Liver (tissue), 8 donors: ENCODE measurements at regions not wholly inside any gene's neighbourhood (a gene's known extent, or its start where the extent isn't known, plus 50 kb on each side); places are given as distances from the start of the nearest gene placed in this dataset.

Source experiments
- DNase-seq: peaks from one replicate; pipeline ENCODE4 v3.0.0-alpha.2; 2017; ENCODE audit warnings: low spot score
- H3K27ac ChIP-seq, 2 donors: one replicate each; pipeline ENCODE4 v1.7.0; 2013; ENCODE audit warnings: inconsistent platforms in 2 of 2, low read length in 2 of 2, control low read depth in 1 of 2, low read depth in 1 of 2, mild to moderate bottlenecking in 1 of 2
- H3K27me3 ChIP-seq, 4 donors: one replicate each; pipeline versions ENCODE4 v1.6.1 to v1.7.0; 2013; ENCODE audit warnings: low read length in 3 of 4, inconsistent platforms in 1 of 4, mild to moderate bottlenecking in 1 of 4, moderate library complexity in 1 of 4; ENCODE audit not compliant: control insufficient read depth in 4 of 4, insufficient read depth in 4 of 4
- H3K36me3 ChIP-seq, 4 donors: one replicate each; pipeline versions ENCODE4 v1.6.1 to v1.7.0; 2013; ENCODE audit warnings: low read length in 3 of 4, mild to moderate bottlenecking in 3 of 4, low read depth in 1 of 4, moderate library complexity in 1 of 4; ENCODE audit not compliant: control insufficient read depth in 4 of 4, insufficient read depth in 3 of 4
- H3K4me1 ChIP-seq, 4 donors: one replicate each; pipeline versions ENCODE4 v1.6.1 to v1.7.0; 2013; ENCODE audit warnings: low read length in 3 of 4, mild to moderate bottlenecking in 3 of 4, moderate library complexity in 1 of 4; ENCODE audit not compliant: control insufficient read depth in 4 of 4, insufficient read depth in 4 of 4
- H3K4me3 ChIP-seq, 3 donors: one replicate each; pipeline versions ENCODE4 v1.6.1 to v1.7.0; 2013; ENCODE audit warnings: low read length in 3 of 3, control low read depth in 1 of 3, low read depth in 1 of 3, mild to moderate bottlenecking in 1 of 3
- H3K9ac ChIP-seq, 2 donors: one replicate each; pipeline ENCODE4 v1.7.0; 2013; ENCODE audit warnings: low read length in 2 of 2, mild to moderate bottlenecking in 2 of 2, moderate library complexity in 2 of 2, control low read depth in 1 of 2, low read depth in 1 of 2
- H3K9me3 ChIP-seq, 4 donors: one replicate each; pipeline versions ENCODE4 v1.6.1 to v1.7.0; 2013; ENCODE audit warnings: low read length in 3 of 4; ENCODE audit not compliant: control insufficient read depth in 4 of 4
- ATF3 ChIP-seq: IDR thresholded peaks from 2 replicates; pipeline ENCODE4 v1.6.1; 2016; ENCODE audit warnings: antibody characterized with exemption
- CTCF ChIP-seq: fragments of 150-350 bp; IDR thresholded peaks from 2 replicates; pipeline ENCODE4 v1.5.1; 2017; ENCODE audit warnings: improper control_type of control experiment, low read depth, low read length; ENCODE audit not compliant: missing input control
- EGR1 ChIP-seq, 2 donors: IDR thresholded peaks; 2 replicates each; pipeline ENCODE4 v1.6.1; 2016 to 2018; ENCODE audit warnings: antibody characterized with exemption in 2 of 2, low read depth in 2 of 2
- FOXA1 ChIP-seq: IDR thresholded peaks from 2 replicates; pipeline ENCODE4 v1.6.1; 2016; ENCODE audit warnings: antibody characterized with exemption
- FOXA2 ChIP-seq: IDR thresholded peaks from 2 replicates; pipeline ENCODE4 v1.6.1; 2016; ENCODE audit warnings: antibody characterized with exemption
- GABPA ChIP-seq, 2 donors: IDR thresholded peaks in 1 of 2; conservative IDR thresholded peaks in 1 of 2; 2 replicates each; pipeline ENCODE4 v1.6.1; 2016; ENCODE audit warnings: antibody characterized with exemption in 2 of 2, mild to moderate bottlenecking in 1 of 2, moderate library complexity in 1 of 2
- HNF4A ChIP-seq, 2 donors: conservative IDR thresholded peaks; 2 replicates each; pipeline ENCODE4 v1.6.1; 2016; ENCODE audit warnings: antibody characterized with exemption in 2 of 2, mild to moderate bottlenecking in 2 of 2
- HNF4G ChIP-seq: IDR thresholded peaks from 2 replicates; pipeline ENCODE4 v1.6.1; 2016; ENCODE audit warnings: antibody characterized with exemption
- JUND ChIP-seq, 2 donors: IDR thresholded peaks; 2 replicates each; pipeline ENCODE4 v1.6.1; 2016; ENCODE audit warnings: antibody characterized with exemption in 2 of 2
- MAX ChIP-seq: IDR thresholded peaks from 2 replicates; pipeline ENCODE4 v1.6.1; 2016; ENCODE audit warnings: antibody characterized with exemption
- NR2F2 ChIP-seq: IDR thresholded peaks from 2 replicates; pipeline ENCODE4 v1.6.1; 2016; ENCODE audit warnings: antibody characterized with exemption
- RAD21 ChIP-seq, 2 donors: IDR thresholded peaks; 2 replicates each; pipeline ENCODE4 v1.6.1; 2016; ENCODE audit warnings: antibody characterized with exemption in 2 of 2, mild to moderate bottlenecking in 2 of 2
- REST ChIP-seq: IDR thresholded peaks from 2 replicates; pipeline ENCODE4 v1.6.1; 2016; ENCODE audit warnings: antibody characterized with exemption, mild to moderate bottlenecking
- RXRA ChIP-seq, 2 donors: IDR thresholded peaks; 2 replicates each; pipeline ENCODE4 v1.6.1; 2017 to 2018; ENCODE audit warnings: antibody characterized with exemption in 2 of 2, mild to moderate bottlenecking in 1 of 2
- SP1 ChIP-seq: IDR thresholded peaks from 2 replicates; pipeline ENCODE4 v1.6.1; 2018; ENCODE audit warnings: antibody characterized with exemption, mild to moderate bottlenecking
- TAF1 ChIP-seq: conservative IDR thresholded peaks from 2 replicates; pipeline ENCODE4 v1.6.1; 2016; ENCODE audit warnings: antibody characterized with exemption, mild to moderate bottlenecking
- YY1 ChIP-seq: IDR thresholded peaks from 2 replicates; pipeline ENCODE4 v1.6.1; 2016; ENCODE audit warnings: antibody characterized with exemption, mild to moderate bottlenecking
- ZBTB33 ChIP-seq: IDR thresholded peaks from 2 replicates; pipeline ENCODE4 v1.6.1; 2016; ENCODE audit warnings: antibody characterized with exemption
- WGBS: extraction: QIAGEN DNeasy Blood & Tissue Kit; methylation state at CpG from one replicate; pipeline ENCODE4 v1.1.7; 2013; 5-methylcytosine and 5-hydroxymethylcytosine counted together
- donor health status: healthy.
- donor health status: healthy.
- donor health status: healthy.
- donor health status: healthy.
- donor health status: healthy.

- Histone ChIP-seq H3K9me3 (no peaks in the 10 kb centered on the region), H3K9ac (no peak overlapping the region), H3K4me1 (no peaks in the 10 kb centered on the region), H3K36me3 (no peaks in the 10 kb centered on the region), H3K4me3 (no peak overlapping the region), H3K27me3 (no peaks in the 10 kb centered on the region), H3K27ac (no peak overlapping the region)
- DNase-seq: no peak
- 80% methylated on average over 4 of the region's 4 CpGs for WGBS
- no peak for TF ChIP-seq EGR1 (IDR thresholded peaks at IDR 0.05; ENCODE audit: low read depth in 2 of 2)
- TF ChIP-seq JUND (IDR thresholded peaks at IDR 0.05): no peak
- no peak for TF ChIP-seq FOXA2
- no peak for TF ChIP-seq HNF4G
- TF ChIP-seq NR2F2: no peak
- TF ChIP-seq ZBTB33: no peak
- no peak for TF ChIP-seq FOXA1
- TF ChIP-seq RAD21 (IDR thresholded peaks at IDR 0.05): no peak
- TF ChIP-seq RXRA (IDR thresholded peaks at IDR 0.05): no peak
- TF ChIP-seq SP1: no peak
- no peak for TF ChIP-seq YY1
- TF ChIP-seq MAX: no peak
- TF ChIP-seq TAF1: no peak
- TF ChIP-seq GABPA (IDR thresholded peaks at IDR 0.05 in 1 of 2, conservative IDR thresholded peaks at IDR 0.05 in 1 of 2): no peak
- no peak for TF ChIP-seq REST
- no peak for TF ChIP-seq HNF4A (conservative IDR thresholded peaks at IDR 0.05)
- no peak for TF ChIP-seq ATF3
- TF ChIP-seq CTCF: no peak
Measured at GRCh38 chr6:155887421-155887820, 431.8 kb upstream of the NOX3 start.

- Histone ChIP-seq H3K4me3 (no peak overlapping the region), H3K4me1 (no peaks in the 10 kb centered on the region), H3K9me3 (no peaks in the 10 kb centered on the region), H3K9ac (no peak overlapping the region), H3K27me3 (no peaks in the 10 kb centered on the region), H3K27ac (no peak overlapping the region), H3K36me3 (no peaks in the 10 kb centered on the region)
- no peak for DNase-seq
- peak; percentile 20 for TF ChIP-seq NR2F2
- TF ChIP-seq RAD21 (IDR thresholded peaks at IDR 0.05): no peak
- 56% methylated on average over 3 of the region's 3 CpGs for WGBS
Measured at GRCh38 chr6:155883741-155884140, 428.1 kb upstream of the NOX3 start.
